Endometrium (tissue), 2 donors: ENCODE measurements at regions not wholly inside any gene's neighbourhood (a gene's known extent, or its start where the extent isn't known, plus 50 kb on each side); places are given as distances from the start of the nearest gene placed in this dataset.

Experiments
- FAIRE-seq: peaks from 2 replicates; lab custom pipeline; 2012; peaks lifted over from hg19 to GRCh38; lab: Jason Lieb, UNC
- donor health status: control.
- donor health status: control.

GRCh38 chr1:30034105-30034626 lies 689.2 kb downstream of the MATN1 start:
- no peak for FAIRE-seq

GRCh38 chr1:30033256-30034104 lies 689.9 kb downstream of the MATN1 start:
- FAIRE-seq = no peak

- no peak for FAIRE-seq
Observed at GRCh38 chr1:30032302-30032701, 691.1 kb downstream of the MATN1 start.

GRCh38 chr1:30029677-30030076 lies 693.7 kb downstream of the MATN1 start:
- no peak for FAIRE-seq

GRCh38 chr1:30028939-30029338 lies 694.4 kb downstream of the MATN1 start:
- FAIRE-seq = no peak

GRCh38 chr1:30028283-30028682 lies 695.1 kb downstream of the MATN1 start:
- FAIRE-seq = no peak

- FAIRE-seq = no peak
Observed at GRCh38 chr1:30027247-30027646, 696.1 kb downstream of the MATN1 start.

GRCh38 chr1:30024411-30025195 lies 698.8 kb downstream of the MATN1 start:
- no peak for FAIRE-seq

- FAIRE-seq = no peak
Observed at GRCh38 chr1:30023339-30024022, 699.9 kb downstream of the MATN1 start.

- FAIRE-seq = no peak
Observed at GRCh38 chr1:30014031-30014430, 709.4 kb downstream of the MATN1 start.

GRCh38 chr1:30012455-30013440 lies 710.6 kb downstream of the MATN1 start:
- no peak for FAIRE-seq

- FAIRE-seq = no peak
Observed at GRCh38 chr1:30011970-30012369, 711.4 kb downstream of the MATN1 start.

GRCh38 chr1:30010506-30011106 lies 712.8 kb downstream of the MATN1 start:
- no peak for FAIRE-seq

- FAIRE-seq = no peak
Observed at GRCh38 chr1:30009720-30010119, 713.7 kb downstream of the MATN1 start.

- FAIRE-seq = no peak
Observed at GRCh38 chr1:30008998-30009657, 714.3 kb downstream of the MATN1 start.

- no peak for FAIRE-seq
Observed at GRCh38 chr1:30008372-30008997, 714.9 kb downstream of the MATN1 start.

- FAIRE-seq = no peak
Observed at GRCh38 chr1:30005972-30006619, 717.3 kb downstream of the MATN1 start.

GRCh38 chr1:30001732-30002039 lies 721.7 kb downstream of the MATN1 start:
- FAIRE-seq = no peak

GRCh38 chr1:30001011-30001731 lies 722.2 kb downstream of the MATN1 start:
- no peak for FAIRE-seq
